HG03575 (cell line): ENCODE measurements at regions not wholly inside any gene's neighbourhood (a gene's known extent, or its start where the extent isn't known, plus 50 kb on each side); places are given as distances from the start of the nearest gene placed in this dataset.

Source experiments
- ATAC-seq: cut with Tn5 transposase; IDR thresholded peaks from one replicate; pipeline ENCODE4 v1.9.1; 2021; ENCODE audit not compliant: unreplicated experiment, insufficient number of reproducible peaks, low FRiP score; ENCODE audit errors: extremely low read depth

DNA sequence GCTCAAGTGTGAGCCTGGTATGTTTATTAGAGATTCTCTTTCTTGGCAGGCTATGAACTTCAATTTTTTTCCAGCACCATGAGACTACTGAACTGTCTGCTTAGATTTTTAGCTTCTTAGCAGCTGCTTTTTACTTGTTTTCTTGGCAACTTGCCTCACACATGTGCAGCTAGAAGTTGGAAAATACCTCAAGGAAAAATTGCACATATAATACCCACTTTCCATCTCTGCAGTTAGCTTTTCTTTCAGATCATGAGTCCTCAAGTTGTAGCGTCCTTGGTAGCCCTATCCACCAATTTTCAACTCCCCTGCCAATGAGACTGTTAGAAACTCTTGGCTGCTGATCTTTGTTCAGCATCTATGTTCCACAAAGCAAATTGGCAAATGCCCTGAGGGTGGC is 302.1 kb downstream of the HRH4 start:
- no peak for ATAC-seq

DNA sequence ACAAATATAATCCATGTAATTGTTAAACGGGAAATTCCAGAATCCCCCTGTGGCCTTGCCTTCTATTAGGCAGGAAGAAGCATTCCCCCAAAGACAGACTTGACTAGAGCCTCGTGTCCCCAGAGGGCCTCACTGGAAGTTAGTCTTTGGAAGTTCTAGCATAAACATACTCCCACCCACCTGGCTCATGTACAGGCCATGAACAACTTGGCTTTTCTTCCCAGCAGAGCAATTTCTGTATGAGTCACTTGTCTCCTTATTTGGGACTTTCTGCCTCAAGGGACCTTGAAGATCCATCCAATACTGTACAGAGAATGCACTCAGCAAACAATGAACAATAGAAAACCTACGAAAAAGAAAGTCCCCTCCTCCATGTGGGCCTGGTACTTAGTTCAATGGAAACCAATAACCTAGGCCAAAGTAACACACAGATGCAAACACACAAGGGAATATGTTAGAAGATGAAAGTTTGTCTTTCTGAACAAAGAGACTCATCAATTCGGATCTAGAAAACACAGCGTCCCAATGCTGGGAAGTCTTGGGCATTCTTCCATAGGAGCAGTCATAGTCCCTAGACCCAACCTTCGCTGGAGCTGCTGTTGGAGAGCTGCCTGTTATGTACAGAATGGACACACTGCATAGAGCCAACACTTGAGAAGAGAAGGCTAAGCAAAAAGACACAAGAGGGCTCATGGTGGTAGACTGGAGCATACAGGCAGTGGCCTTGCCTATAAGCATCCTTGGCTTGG is 303.5 kb downstream of the HRH4 start:
- no peak for ATAC-seq

DNA sequence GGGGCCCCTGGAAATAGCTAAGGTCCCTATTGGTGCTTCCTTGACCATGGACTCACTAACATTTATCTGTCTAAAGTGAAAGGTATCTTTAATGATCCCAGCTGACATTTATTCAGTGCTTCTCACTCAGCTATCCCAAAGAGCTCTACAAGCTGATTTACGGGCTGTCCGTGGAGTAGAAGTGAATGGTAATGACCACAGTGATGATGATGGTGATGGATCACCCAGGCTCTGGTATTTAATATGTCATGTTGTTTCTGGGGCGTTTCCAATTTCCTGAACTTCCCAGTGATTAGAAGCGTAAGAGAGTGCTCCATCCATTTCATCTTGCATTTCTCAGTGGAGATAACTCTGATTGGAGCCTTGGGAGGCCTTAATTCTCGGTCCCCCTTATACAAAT is 304.3 kb downstream of the HRH4 start:
- no peak for ATAC-seq

DNA sequence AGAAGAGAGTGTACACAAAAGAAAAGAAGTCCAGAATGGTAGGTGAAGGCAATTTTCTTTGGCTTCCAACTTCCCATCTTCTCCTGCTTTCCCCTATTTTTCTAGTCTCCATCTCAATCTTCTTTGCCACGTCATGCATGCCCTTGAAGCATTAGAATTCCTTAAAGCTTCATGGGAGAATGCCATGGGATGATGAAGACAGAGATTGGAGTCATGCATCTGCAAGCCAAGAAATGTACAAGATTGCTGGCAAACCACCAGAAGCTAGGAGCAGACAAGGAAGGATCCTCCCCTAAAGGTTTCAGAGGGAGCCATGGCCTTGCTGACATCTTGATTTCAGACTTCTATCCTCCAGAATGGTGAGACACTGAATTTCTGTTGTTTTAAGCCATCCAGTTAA is 305.9 kb downstream of the HRH4 start:
- no peak for ATAC-seq

DNA sequence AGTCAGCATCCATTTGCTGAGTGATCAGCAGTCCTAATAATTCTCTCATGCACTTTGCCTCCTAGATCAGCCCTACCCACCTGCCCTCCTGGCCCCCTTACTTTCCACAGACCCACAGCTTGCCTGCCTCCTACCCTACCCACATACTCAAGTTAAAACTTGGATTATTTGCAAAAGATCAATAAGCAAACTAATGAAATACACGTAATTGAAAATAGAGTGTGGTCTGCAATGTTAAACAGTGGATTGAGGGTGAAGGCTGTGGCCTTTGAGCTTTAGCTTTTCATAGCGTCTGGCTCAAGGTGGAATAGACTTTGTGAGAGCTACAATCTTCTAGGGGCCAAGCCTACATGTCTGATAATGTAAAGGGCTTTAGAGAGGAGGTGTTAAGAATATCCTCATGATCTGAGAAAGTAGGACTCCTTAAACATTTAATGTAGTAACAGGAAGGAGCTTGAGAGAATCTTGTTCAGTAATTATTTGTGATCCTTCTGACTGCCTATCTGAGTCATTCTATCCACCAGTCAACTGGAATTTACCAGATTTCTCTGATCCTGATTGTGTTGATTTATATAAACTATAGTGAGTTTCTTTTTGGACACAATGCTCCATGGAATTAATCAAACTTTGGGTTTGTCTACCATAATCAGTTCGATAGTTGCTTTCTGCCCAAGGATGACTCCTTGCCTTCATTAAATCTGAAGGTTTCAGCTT is 310.0 kb downstream of the HRH4 start:
- no peak for ATAC-seq

DNA sequence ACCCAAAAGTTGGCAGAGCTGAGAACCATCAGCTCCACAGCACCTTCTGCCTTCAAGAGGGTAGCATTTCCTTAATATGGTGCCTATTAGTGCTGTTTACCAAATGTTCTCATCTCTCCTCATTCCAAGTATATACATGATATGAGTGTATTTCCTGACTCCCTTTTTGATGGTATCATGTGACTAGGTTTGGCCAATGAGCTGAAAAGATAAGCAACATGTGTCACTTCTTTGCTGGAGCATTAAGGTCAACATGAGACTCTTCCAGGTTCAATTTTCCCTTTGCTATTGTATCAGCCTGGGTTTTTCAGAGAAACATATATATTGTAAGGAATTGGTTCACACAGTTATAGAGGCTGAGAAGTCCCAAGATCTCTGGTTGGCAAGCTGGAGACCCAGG is 310.9 kb downstream of the HRH4 start:
- ATAC-seq, result no peak

DNA sequence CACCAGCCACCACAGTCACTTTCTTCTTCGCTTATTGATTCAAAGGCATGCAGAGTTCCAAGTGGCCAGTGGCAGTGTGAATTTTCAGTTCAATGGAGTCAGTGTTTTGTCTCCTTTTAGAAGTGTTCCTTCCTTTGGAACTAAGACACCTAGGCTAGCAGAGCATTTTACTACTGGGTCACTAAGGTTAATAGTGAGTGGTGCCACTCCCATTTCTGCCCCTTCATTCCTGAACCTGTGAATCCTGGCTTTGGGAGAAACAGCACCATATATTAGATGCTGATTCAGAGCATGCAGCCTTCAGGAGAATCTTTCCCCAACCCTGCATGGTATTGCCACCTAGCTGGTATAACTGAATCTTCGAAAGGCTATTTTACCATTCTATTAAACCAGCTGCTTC is 312.7 kb downstream of the HRH4 start:
- no peak for ATAC-seq

DNA sequence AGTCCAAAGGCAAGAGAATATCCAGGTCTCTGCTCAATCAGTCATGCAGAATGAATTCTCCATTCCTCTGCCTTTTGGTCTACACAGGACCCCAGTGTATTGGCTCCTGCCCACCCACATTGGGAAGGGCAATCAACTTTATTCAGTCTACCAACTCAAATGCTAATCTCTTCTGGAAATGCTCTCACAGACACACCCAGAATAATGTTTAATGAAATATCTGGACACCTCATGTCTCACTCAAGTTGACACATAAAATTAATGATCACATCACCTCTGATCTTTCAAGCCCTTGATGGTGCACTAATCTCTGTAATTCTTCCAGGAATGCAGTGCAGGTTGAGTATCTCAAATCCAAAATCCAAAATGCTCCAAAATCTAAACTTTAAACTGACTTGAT is 315.6 kb downstream of the HRH4 start:
- no peak for ATAC-seq

DNA sequence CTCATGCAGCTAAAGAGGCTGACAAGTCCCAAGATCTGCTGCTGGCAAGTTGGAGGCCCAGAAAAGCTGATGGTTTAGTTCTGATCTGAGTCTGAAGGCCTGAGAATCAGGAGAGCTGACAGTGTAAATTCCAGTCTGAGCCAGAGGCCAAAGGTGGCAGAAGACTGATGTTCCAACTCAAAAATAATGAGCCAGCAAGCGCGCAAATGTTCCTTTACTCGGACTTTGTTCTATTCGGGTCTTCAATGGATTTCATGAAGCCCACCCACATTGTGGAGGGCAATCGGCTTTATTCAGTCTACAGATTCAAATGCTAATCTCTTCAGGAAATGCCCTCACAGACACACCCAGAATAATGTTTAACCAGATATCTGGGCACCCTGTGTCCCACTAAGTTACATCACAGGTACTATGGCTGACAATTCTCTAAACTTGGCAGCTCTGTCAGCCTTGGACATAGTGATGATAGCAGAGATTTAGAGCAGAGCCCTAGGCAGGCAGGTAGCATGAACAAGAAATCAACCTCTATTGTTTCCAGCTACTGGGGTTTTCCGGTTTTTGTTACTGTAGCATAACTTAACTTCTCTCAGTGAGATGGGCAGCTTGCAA is 318.5 kb downstream of the HRH4 start:
- no peak for ATAC-seq

DNA sequence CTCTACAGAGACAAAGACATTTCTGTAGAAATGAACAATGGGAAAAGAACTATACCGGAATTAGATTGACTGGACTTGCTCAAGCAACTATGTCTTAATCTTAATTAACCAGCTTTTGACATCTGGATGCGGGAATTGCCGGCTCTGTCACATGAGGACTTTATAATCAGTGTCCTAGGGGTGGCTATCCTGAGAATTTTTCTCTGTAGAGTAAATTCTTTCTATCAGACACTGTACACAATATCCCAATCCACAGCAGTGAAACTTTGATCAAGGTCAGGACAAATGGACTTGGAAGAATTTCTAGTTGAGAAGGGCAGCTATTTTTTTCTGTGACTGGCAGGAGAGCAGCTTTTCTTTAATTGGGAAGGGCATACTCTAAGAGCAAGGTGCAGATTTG is 322.1 kb downstream of the HRH4 start:
- no peak for ATAC-seq

DNA sequence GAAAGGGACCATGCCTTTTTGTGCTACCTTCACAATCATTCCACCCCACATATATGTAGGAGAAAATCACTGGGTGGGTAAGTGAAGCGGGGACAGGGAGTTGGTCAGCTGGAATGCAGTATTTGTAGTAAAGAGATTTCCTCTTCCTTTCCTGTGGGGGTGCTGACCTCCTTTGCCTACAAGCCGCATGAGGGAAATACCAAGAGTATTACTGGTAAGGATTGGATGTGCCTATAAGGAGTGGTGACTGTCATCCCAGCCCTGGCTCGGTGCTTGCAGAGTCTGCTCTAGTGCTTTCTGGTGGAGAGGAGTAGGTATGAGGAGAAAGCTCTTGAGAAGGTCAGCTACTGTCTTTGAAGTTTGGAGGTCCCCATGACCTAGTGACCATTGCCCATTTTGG is 324.6 kb downstream of the HRH4 start:
- no peak for ATAC-seq

DNA sequence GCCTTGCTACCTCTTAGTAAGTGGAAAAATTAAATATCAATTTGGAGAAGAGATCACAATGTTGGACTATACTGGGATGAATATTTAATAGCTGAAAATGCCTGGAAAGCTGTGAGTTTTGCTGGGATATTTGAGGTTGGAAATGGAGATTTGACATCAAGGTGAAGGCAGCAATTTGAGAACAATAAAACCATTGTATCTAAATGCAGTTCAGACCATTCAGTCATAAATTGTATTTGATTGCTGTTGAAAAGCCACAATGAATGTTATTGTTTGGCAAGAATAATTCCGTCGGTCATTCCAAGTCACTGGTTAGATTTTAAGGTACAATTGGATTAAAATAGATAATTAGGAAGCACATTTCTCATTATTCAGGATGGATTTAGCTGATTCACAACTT is 325.6 kb downstream of the HRH4 start:
- ATAC-seq, result no peak

DNA sequence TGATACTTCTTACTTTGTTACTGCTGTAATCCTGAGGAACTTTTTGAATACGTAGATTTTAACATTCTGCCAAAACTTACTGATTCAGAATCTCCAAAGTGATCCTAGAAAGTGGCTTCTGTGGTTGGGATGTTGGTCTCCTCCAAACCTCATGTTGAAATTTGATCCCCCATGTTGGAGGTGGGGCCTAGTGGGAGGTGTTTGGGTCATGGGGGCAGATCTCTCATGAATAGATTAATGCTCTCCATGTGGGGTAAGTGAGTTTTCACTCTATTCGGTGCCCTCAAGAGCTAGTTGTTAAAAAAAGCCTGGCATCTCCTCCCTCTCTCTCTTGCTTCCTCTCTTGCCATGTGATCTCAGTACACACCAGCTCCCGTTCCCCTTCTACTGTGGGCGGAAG is 329.9 kb downstream of the HRH4 start:
- no peak for ATAC-seq

DNA sequence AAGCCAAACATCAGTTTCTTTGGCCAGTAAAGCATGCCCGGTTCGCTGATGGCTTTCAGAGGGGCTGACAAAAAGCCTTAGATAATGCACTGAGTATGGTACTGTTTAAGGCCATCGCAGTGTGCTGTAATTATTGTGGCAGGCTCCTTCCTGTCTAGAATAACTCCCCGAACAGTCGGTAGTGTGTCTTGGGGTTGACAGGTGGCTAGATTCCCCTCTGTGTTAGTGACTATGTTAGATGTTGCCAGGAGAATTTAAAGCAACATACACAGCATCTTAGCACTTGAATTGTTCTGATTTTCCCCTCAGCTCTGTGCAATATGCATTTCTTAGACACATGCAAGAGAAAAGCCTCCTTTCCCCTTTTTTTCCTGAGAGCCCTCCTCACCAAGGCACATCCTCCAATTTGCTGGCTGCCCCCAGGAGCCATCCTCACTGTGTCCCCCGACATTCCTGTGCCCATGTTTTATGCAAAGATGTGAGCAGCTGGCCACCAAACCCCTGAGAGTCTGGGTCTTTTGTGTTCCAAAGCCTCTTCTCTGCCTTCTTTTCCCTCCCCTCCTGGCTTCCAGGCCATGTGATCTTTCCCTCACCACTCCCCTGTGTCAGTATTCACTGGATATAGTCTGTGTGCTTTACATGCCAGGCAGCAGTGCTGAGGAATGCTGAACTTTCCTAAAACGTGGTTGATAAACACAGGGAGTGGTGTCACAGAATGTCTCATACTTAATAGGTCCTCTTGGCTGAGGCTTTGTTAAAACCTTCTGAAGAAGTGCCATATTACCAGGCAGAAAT is 331.5 kb downstream of the HRH4 start:
- ATAC-seq, result no peak

DNA sequence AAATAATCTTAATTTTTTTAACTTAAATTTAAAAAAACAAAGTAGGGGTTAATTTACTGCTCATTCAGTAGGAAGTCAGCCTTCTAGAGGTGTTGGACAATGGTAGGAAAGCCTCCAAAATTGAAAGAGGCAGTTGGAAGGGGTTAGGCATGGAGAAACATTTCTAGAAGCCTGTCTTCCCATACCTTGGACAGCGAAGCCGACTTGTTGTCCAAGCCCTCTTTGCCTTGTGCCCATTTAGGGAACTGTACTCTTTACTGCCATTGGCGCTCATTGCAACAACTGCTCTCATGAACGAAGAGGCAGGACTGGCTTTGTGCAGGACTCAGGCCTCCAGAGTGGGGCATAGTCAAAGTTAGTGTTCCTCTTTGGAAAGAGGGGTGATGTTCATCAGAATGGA is 333.3 kb downstream of the HRH4 start:
- ATAC-seq, result no peak

DNA sequence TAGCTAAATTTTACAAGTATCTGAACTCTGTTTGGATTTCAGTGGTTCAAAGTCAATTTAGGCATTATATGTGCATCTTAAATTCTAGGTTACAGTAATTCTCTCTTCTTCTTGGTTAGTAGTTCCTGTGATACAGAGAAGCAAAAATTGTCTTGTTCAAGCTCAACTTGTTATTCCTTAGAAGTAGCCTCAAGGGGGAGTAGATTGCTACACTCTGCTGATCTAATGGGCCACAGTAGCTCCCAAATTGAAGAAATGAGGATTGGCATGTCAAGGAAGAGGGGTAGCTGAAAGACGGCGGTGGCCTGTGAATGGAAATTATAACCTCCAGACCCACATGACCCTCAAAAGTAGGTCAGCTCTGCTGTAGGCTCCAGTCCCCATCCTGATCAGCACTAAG is 334.7 kb downstream of the HRH4 start:
- no peak for ATAC-seq

DNA sequence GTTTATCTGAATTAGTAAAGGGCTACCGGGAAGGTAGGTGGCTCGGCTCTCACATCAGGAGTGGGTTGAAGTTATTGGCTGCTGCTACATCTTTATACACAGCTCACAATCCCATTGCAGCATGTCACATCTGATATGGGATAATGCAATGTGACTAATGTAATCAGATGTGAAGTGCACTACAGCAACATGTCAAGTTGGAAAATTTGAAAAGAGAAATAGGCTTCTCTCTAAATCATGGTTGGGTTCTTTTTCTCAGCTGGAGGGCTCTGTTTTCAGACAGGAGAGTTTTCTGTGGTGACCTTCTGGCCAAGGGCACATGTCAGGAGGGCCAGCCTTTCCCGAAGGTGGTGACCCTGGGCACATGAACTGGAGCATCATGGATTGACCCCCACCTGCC is 337.5 kb downstream of the HRH4 start:
- no peak for ATAC-seq

DNA sequence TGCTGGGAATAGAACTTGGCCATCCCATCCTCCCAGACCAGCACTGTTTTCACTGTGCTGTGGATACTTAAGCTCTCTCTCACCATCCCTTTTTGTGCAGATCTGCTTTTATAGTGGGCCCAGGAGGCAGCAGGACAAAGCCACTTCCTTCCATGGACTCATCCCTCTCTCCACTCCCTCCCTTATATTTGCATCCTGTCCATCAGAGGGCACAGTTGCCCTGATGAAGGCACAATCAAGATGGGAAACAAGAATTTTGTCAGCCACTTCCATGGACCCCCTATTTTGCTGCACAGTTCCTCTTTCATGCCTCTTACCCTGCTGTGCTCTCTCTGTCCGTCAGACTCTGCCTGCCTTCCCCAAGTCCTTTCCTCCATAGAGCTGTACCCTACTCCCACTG is 338.7 kb downstream of the HRH4 start:
- ATAC-seq, result no peak

DNA sequence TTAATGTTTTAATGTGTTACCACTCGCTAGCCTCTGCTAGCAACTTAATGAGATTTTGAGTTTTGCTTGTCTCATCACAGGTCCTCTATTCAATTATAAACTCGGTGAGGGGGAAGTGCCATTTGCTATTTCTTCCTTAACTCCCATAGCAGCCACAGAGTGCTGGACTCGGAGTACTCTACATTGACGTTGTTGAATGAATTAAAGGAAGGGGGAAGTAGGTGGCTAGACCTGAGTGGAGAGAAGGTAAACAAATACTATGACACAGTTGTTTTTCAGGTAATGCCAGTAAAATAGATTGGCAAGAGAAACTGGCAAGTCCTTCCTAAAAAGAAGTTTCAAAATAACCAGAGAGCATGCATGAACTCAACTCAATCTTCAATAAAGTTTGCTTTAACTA is 339.3 kb downstream of the HRH4 start:
- no peak for ATAC-seq

DNA sequence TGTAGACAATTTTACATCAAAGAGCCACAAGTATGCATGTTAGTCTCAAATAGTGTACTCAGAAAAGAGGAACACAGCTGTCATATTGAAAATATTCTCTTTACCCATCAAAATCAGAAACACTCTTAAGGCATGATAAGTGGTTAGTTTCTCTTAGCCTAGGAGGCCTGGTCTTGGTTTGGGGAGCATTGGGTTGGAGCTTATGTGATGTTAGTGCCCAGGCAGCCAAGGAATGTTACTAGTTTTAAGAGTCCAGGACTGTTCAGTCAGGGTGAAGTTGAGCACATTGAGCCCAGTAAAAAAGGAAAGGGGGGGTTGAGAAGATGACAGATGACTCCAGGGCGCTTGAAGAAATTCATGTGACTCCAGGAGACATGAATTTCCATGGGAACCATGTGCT is 340.6 kb downstream of the HRH4 start:
- ATAC-seq, result no peak
